Immature natural killer cell (primary cell): ENCODE measurements at regions not wholly inside any gene's neighbourhood (a gene's known extent, or its start where the extent isn't known, plus 50 kb on each side); places are given as distances from the start of the nearest gene placed in this dataset.
"Not testable (repeated sequence)": the region's sequence is repeated elsewhere in the genome, so short reads cannot be mapped to it uniquely, and the experiment has no call there.

Source experiments
- DNase-seq, 3 donors: peaks; one replicate each; pipeline ENCODE4 v3.0.0; 2022; ENCODE audit warnings: mixed read lengths in 1 of 3
- H3K27ac Mint-ChIP-seq, 6 donors: one replicate each; pipeline ENCODE4 v1.8.0; 2020; ENCODE audit warnings: mixed read lengths in 6 of 6, mild to moderate bottlenecking in 5 of 6, inconsistent platforms in 4 of 6, moderate library complexity in 3 of 6
- H3K27me3 Mint-ChIP-seq, 3 donors: one replicate each; pipeline ENCODE4 v1.8.0; 2020 to 2021; ENCODE audit warnings: low read depth in 3 of 3, mild to moderate bottlenecking in 3 of 3, mixed read lengths in 3 of 3, moderate library complexity in 3 of 3, inconsistent platforms in 1 of 3
- H3K36me3 Mint-ChIP-seq, 3 donors: one replicate each; pipeline ENCODE4 v1.8.0; 2020; ENCODE audit warnings: mixed read lengths in 3 of 3, inconsistent platforms in 2 of 3, mild to moderate bottlenecking in 2 of 3
- H3K4me1 Mint-ChIP-seq, 2 donors: one replicate each; pipeline ENCODE4 v1.8.0; 2020; ENCODE audit warnings: inconsistent platforms in 2 of 2, mild to moderate bottlenecking in 2 of 2, mixed read lengths in 2 of 2, moderate library complexity in 1 of 2
- H3K4me3 Mint-ChIP-seq, 5 donors: one replicate each; pipeline ENCODE4 v1.8.0; 2020; ENCODE audit warnings: mild to moderate bottlenecking in 5 of 5, mixed read lengths in 5 of 5, inconsistent platforms in 3 of 5, moderate library complexity in 3 of 5
- H3K9me3 Mint-ChIP-seq, 6 donors: one replicate each; pipeline ENCODE4 v1.8.0; 2020; ENCODE audit warnings: mild to moderate bottlenecking in 6 of 6, mixed read lengths in 6 of 6, inconsistent platforms in 4 of 6, moderate library complexity in 3 of 6

DNA sequence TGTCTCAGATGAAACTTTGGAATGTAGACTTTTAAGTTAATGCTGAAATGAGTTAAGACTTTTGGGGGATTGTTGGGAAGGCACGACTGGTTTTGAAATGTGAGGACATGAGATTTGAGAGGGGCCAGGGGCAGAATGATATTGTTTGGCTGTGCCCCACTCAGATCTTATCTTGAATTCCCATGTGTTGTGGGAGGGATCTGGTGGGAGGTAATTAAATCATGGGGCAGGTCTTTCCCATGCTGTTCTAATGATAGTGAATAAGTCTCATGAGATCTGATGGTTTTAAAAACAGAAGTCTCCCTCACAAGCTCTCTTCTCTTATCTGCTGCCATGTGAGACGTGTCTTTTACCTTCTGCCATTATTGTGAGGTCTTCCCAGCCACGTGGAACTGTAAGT, 127.6 kb upstream of the MGAT4C start:
- Mint-ChIP-seq H3K36me3 (peaks cover 0 to 12% (median 0%) of the 10 kb centered on the region in 3 donors), H3K9me3 (peaks cover 11 to 43% (median 18%) of the 10 kb centered on the region in 6 donors)
- H3K4me1 Mint-ChIP-seq, H3K4me3 Mint-ChIP-seq, DNase-seq, H3K27ac Mint-ChIP-seq, H3K27me3 Mint-ChIP-seq: not testable (repeated sequence)

DNA sequence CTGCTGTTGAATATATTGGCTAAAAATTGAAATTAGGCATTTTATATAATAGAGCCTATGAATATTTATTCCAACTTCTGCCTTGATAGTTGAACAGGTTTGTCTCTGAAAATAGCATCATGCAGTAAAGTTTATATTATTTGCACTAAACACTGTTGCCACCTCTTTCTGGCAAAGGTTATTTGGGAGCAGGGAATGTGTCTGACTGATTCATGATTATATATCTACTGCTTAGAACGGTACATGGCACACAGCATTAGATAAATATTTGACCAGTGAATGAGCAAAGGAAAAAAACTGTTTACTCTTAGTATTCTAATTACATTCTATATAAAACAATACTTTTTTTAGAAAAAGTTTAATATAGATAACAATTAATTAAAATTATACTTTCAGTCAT, 123.1 kb upstream of the MGAT4C start:
- H3K4me3 Mint-ChIP-seq = no peak overlapping the region
- H3K36me3 Mint-ChIP-seq = peaks cover 0 to 8% (median 0%) of the 10 kb centered on the region in 3 donors
- DNase-seq = no peak
- H3K27me3 Mint-ChIP-seq = peaks cover 0 to 2% (median 2%) of the 10 kb centered on the region in 3 donors
- peaks cover 15 to 50% (median 31%) of the 10 kb centered on the region in 6 donors for H3K9me3 Mint-ChIP-seq
- H3K4me1 Mint-ChIP-seq = no peaks in the 10 kb centered on the region
- H3K27ac Mint-ChIP-seq = no peak overlapping the region

DNA sequence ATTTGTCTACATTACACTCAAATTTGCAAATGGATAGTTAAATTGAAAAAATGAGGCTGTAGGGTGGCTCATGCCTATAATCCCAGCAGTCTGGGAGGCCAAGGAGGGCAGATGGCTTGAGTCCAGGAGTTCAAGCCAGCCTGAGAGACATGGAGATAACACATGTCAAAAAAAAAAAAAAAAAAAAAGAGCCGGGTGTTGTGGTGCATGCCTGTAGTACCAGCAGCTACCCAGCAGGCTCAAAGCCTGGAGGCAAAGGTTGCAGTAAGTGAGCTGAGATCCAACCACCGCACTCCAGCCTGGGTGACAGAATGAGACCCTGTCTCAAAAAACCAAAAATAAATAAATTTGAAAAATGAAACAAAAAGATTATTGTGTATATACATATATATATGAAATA, 119.9 kb upstream of the MGAT4C start:
- no peak for DNase-seq
- Mint-ChIP-seq H3K27ac (no peak overlapping the region), H3K4me1 (no peaks in the 10 kb centered on the region), H3K9me3 (peaks cover 6 to 33% (median 19%) of the 10 kb centered on the region in 6 donors), H3K36me3 (no peaks in the 10 kb centered on the region), H3K4me3 (no peak overlapping the region), H3K27me3 (peaks cover 0 to 2% (median 0%) of the 10 kb centered on the region in 3 donors)

DNA sequence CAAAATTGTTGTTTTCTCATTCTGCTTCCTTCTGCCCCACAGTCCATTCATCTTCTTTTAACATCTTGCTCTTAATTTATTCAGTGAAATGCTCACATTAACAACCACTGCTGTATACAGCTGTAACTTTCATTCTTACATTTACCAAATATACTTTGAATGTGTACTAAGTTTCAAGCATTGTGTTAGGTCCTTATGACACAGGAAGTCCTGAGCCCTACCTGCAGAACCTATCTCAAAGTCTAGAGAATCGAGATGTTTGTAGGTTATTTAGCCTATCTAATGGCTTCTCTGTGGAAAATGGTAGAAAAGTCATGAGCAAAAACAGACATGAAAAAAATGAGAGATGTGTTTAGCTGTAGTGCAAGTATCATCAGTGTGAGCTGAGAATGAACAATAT, 117.6 kb upstream of the MGAT4C start:
- H3K4me3 Mint-ChIP-seq = no peak overlapping the region
- H3K9me3 Mint-ChIP-seq = peaks cover 4 to 40% (median 15%) of the 10 kb centered on the region in 6 donors
- DNase-seq = no peak
- H3K27me3 Mint-ChIP-seq = no peaks in the 10 kb centered on the region
- H3K4me1 Mint-ChIP-seq = no peaks in the 10 kb centered on the region
- H3K36me3 Mint-ChIP-seq = no peaks in the 10 kb centered on the region
- H3K27ac Mint-ChIP-seq = no peak overlapping the region

DNA sequence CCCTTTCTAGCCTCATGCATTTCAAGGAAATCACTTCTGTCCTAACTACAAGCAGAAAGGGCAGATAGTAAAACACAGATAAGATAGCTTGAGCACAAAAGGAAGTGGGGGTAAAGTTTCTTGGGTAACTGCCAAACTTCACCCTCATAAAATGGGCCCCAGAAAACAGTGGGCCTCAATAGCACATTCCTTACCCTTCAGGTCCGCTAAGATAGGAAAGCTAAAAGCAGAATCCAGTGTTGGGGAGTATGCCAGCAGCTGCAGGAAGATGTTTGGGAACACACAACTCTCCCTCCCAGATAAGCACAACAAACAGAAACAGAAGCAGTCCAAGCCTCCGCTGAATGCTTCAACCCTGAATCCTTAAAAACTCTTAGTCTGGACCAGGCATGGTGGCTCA, 110.9 kb upstream of the MGAT4C start:
- Mint-ChIP-seq H3K4me1 (no peaks in the 10 kb centered on the region), H3K9me3 (peaks cover 3 to 50% (median 13%) of the 10 kb centered on the region in 6 donors), H3K36me3 (no peaks in the 10 kb centered on the region), H3K4me3 (no peak overlapping the region), H3K27me3 (no peaks in the 10 kb centered on the region), H3K27ac (no peak overlapping the region)
- DNase-seq = no peak

DNA sequence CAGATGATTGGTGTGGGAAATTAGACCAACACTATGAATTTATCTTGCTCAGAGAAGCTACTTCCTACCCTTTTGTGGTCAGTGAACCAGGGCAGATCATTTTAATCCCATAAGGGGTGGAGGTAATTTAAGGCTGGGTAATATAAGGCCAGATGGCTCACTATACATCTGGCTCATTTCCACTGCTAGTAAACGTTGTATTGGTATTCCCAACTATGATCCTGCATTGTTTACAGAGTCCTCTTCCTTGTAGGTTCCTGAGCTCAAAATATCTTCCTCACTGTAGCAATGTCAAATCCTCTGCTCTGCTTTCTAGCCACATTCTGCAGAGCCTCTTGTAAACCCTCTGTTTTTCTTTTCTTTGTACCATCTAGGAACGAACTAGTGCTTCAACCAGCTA, 93.0 kb upstream of the MGAT4C start:
- no peak for DNase-seq
- no peak overlapping the region for H3K4me3 Mint-ChIP-seq
- H3K4me1 Mint-ChIP-seq = no peaks in the 10 kb centered on the region
- H3K27me3 Mint-ChIP-seq = no peaks in the 10 kb centered on the region
- H3K27ac Mint-ChIP-seq = no peak overlapping the region
- peaks cover 2 to 25% (median 3%) of the 10 kb centered on the region in 6 donors for H3K9me3 Mint-ChIP-seq
- H3K36me3 Mint-ChIP-seq = no peaks in the 10 kb centered on the region

DNA sequence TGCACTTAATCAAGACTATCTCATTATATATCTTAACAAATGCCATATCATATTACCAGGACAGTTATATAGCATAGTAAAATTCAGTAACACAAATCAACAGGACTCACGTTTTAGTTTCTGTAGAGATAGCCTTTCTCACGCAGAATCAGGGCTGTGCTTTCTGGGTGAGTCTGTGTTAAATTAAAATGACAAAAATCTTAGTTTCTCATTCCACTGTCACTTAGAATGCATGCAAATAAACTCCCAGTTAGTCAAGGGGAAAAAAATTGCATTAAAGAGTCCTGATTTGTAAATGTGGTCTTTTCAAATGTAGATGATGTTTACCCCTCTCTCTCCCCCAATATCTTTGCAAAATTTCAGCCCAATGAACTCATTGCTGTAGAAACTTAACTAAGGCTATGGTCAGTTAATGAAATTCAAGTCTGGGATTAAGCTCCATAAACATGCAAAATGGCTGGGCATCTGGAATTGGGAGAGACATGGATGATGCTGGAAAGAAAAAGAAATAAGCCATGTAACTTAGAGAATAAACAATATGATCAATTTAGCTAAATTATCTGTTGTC, 77.8 kb upstream of the MGAT4C start:
- no peak overlapping the region for H3K4me3 Mint-ChIP-seq
- H3K4me1 Mint-ChIP-seq = no peaks in the 10 kb centered on the region
- no peak overlapping the region for H3K27ac Mint-ChIP-seq
- H3K36me3 Mint-ChIP-seq = no peaks in the 10 kb centered on the region
- H3K27me3 Mint-ChIP-seq = no peaks in the 10 kb centered on the region
- H3K9me3 Mint-ChIP-seq = peaks cover 7 to 33% (median 11%) of the 10 kb centered on the region in 6 donors
- no peak for DNase-seq

DNA sequence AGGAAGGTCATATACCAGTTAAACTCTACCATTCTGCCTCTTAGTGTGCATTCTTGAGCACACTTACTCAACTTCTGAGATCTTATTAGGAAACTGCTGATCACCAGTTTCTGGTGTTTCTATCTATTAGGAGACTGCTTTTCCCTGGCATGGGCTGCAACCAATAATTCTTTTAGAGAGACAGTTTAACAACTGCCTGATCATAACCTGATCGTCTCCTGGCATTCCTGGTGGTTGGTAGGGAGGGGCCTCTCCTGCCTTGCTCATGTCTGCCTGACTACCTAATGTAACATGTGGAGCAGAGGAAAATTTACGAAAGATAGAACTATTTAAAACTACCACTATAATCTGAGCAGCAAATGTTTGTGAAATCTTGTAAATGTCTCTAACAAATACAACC, 75.3 kb upstream of the MGAT4C start:
- Mint-ChIP-seq H3K36me3 (no peaks in the 10 kb centered on the region), H3K27ac (no peak overlapping the region), H3K4me1 (no peaks in the 10 kb centered on the region), H3K9me3 (peaks cover 4 to 22% (median 6%) of the 10 kb centered on the region in 6 donors), H3K27me3 (peaks cover 0 to 2% (median 0%) of the 10 kb centered on the region in 3 donors), H3K4me3 (no peak overlapping the region)
- no peak for DNase-seq

DNA sequence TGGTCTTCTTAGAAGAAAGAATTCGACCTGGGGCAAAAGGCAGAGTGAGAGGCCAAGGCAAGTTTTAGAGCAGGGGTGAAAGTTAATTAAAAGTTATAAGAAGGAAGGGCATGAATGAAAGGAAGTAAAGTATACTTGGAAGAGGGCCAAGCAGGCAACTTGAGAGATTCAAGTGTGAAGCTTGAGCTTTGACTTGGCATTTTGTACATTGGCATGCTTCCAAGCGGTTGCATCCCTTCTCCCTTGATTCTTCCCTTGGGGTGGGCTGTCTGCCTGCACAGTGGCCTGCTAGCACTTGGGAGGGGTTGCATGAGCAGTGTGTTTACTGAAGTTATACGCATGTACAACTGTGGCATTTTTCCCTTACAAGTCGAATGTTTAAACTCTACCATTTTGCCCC, 74.8 kb upstream of the MGAT4C start:
- Mint-ChIP-seq H3K27me3 (peaks cover 0 to 2% (median 0%) of the 10 kb centered on the region in 3 donors), H3K9me3 (peaks cover 3 to 18% (median 5%) of the 10 kb centered on the region in 6 donors), H3K36me3 (no peaks in the 10 kb centered on the region), H3K27ac (no peak overlapping the region), H3K4me3 (no peak overlapping the region), H3K4me1 (no peaks in the 10 kb centered on the region)
- DNase-seq = no peak

DNA sequence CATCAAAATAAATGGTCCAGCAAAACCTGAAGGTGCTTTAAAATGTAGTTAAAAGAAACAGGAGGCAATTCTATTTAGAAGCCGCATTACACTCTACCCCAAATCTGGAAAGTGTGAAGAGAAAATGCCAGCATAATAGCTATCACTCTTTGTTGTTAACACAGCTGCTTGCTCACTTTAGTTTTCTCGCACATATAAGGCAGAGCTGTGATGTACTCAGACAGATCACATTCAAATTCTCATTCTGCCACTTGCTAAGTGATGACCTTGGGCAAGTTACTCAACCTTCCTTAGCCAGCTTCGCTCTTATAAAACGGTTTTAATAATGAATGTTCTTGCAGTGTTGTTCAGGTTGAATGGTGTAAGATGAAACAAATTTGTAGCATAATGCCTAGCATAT, 56.0 kb upstream of the MGAT4C start:
- Mint-ChIP-seq H3K36me3 (no peaks in the 10 kb centered on the region), H3K27ac (no peak overlapping the region), H3K4me1 (no peaks in the 10 kb centered on the region), H3K9me3 (peaks cover 3 to 32% (median 11%) of the 10 kb centered on the region in 6 donors), H3K27me3 (peaks cover 0 to 2% (median 1%) of the 10 kb centered on the region in 3 donors), H3K4me3 (no peak overlapping the region)
- no peak for DNase-seq
